T-cell (primary cell): ENCODE measurements at regions not wholly inside any gene's neighbourhood (a gene's known extent, or its start where the extent isn't known, plus 50 kb on each side); places are given as distances from the start of the nearest gene placed in this dataset.
"Not testable (repeated sequence)": the region's sequence is repeated elsewhere in the genome, so short reads cannot be mapped to it uniquely, and the experiment has no call there.

Source experiments
- ATAC-seq, 4 experiments: fragments of 200-7000 bp in 3 of 4; fragments of 150-1000 bp in 1 of 4; cut with Tn5 transposase; replicated peaks in 1 of 4; 1 replicate in 3 of 4; 2 replicates in 1 of 4; pipeline ENCODE4 v1.10.0; 2021; ENCODE audit warnings: moderate library complexity in 3 of 4, mild to moderate bottlenecking in 2 of 4, moderate number of reproducible peaks in 1 of 4
- CTCF ChIA-PET, 2 donors: fragments of 300-600 bp; sonication (Branson Sonifier 250); formaldehyde crosslinking; loops; one replicate each; lab custom pipeline; 2022; ENCODE audit warnings: antibody characterized with exemption in 2 of 2; lab: Charles Lee
- POLR2A ChIA-PET, 2 donors: fragments of 300-600 bp; sonication (Branson Sonifier 250); formaldehyde crosslinking; loops; one replicate each; lab custom pipeline; 2022; ENCODE audit warnings: antibody characterized with exemption in 2 of 2; lab: Charles Lee
- DNase-seq, 35 experiments: peaks; one replicate each; pipeline versions ENCODE4 v3.0.0 to v3.0.0-alpha.2; 2013 to 2023
- H3K27ac ChIP-seq: one replicate; pipeline ENCODE4 v1.5.1; 2013; ENCODE audit warnings: low read length
- H3K27me3 ChIP-seq, 2 experiments: replicated peaks in 1 of 2; 1 replicate in 1 of 2; 2 replicates in 1 of 2; pipeline versions ENCODE4 v1.6.1 to v1.7.0; 2013; ENCODE audit warnings: low read length in 1 of 2, mixed read lengths in 1 of 2; ENCODE audit not compliant: control insufficient read depth in 2 of 2, insufficient read depth in 2 of 2; ENCODE audit errors: extremely low read depth in 1 of 2
- H3K36me3 ChIP-seq, 2 donors: 1 replicate in 1 of 2; 2 replicates in 1 of 2; pipeline versions ENCODE4 v1.6.1 to v1.7.0; 2013; ENCODE audit warnings: low read length in 1 of 2; ENCODE audit not compliant: control insufficient read depth in 2 of 2, insufficient read depth in 1 of 2; ENCODE audit errors: extremely low read depth in 1 of 2
- H3K4me1 ChIP-seq, 2 experiments: 1 replicate in 1 of 2; 2 replicates in 1 of 2; pipeline versions ENCODE4 v1.6.1 to v1.7.0; 2013; ENCODE audit warnings: low read length in 2 of 2, mixed read lengths in 1 of 2; ENCODE audit not compliant: insufficient read depth in 2 of 2, control insufficient read depth in 1 of 2; ENCODE audit errors: extremely low read depth in 1 of 2
- H3K4me3 ChIP-seq, 2 donors: 1 replicate in 1 of 2; 2 replicates in 1 of 2; pipeline versions ENCODE4 v1.5.1 to v1.7.0; 2013; ENCODE audit warnings: mild to moderate bottlenecking in 2 of 2, low read length in 1 of 2, moderate library complexity in 1 of 2; ENCODE audit not compliant: control insufficient read depth in 1 of 2; ENCODE audit errors: extremely low read depth in 1 of 2
- H3K9me3 ChIP-seq: 2 replicates; pipeline ENCODE4 v1.7.0; 2013
- H3K27ac Mint-ChIP-seq, 2 donors: one replicate each; pipeline ENCODE4 v1.8.0; 2020 to 2021; ENCODE audit warnings: mild to moderate bottlenecking in 2 of 2, mixed read lengths in 2 of 2
- H3K27me3 Mint-ChIP-seq, 2 donors: one replicate each; pipeline ENCODE4 v1.8.0; 2021 to 2022; ENCODE audit warnings: mixed read lengths in 2 of 2
- H3K36me3 Mint-ChIP-seq: one replicate; pipeline ENCODE4 v1.8.0; 2021; ENCODE audit warnings: mixed read lengths
- H3K4me1 Mint-ChIP-seq, 3 donors: one replicate each; pipeline ENCODE4 v1.8.0; 2020 to 2022; ENCODE audit warnings: mixed read lengths in 3 of 3, mild to moderate bottlenecking in 1 of 3
- H3K4me3 Mint-ChIP-seq, 3 donors: one replicate each; pipeline ENCODE4 v1.8.0; 2020 to 2022; ENCODE audit warnings: mild to moderate bottlenecking in 3 of 3, mixed read lengths in 3 of 3, moderate library complexity in 3 of 3
- H3K9me3 Mint-ChIP-seq, 3 donors: one replicate each; pipeline ENCODE4 v1.8.0; 2020 to 2022; ENCODE audit warnings: mixed read lengths in 3 of 3
- WGBS: methylation state at CpG from one replicate; pipeline ENCODE4 v1.1.5; 2013; ENCODE audit warnings: missing lambda C conversion rate; ENCODE audit not compliant: insufficient coverage; 5-methylcytosine and 5-hydroxymethylcytosine counted together

DNA sequence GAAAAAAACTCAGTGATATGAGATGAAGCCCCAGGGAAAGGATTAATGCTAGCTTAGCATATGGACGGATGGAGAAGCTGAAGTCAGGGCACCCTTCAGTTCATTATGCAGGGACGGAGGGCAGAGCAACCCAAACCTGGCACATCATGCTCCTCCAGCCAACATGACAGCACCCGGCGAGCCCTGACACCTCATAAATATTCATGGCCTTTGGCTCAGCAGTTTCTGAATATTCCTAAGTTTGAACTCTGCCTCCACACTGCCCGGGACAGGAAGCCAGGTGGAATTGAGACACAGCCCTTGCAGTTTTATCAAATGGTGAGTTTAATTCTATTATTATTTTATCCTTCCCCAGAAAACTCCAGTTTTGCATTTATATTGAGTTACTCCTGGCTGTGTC, 87.3 kb upstream of the SH3BP4 start:
- no peak for ATAC-seq
- POLR2A ChIA-PET, result interaction anchor here in 1 of 2 donors (0.7 kb wide), 1 partner anchor 147 kb away, joined by 8 read pairs; no protein-coding TSS in a partner anchor
- H3K27ac Mint-ChIP-seq, result no peak overlapping the region
- CTCF ChIA-PET, result interaction anchor here in 1 of 2 donors (0.6 kb wide), 2 partner anchors 231 to 1564 kb away, joined by 3 read pairs; no protein-coding TSS in a partner anchor
- Histone ChIP-seq H3K9me3 (no peaks in the 10 kb centered on the region), H3K27me3 (peaks cover 0 to 3% of the 10 kb centered on the region in 2 experiments), H3K4me3 (no peak overlapping the region), H3K36me3 (no peaks in the 10 kb centered on the region), H3K4me1 (no peaks in the 10 kb centered on the region), H3K27ac (no peak overlapping the region)
- no peaks in the 10 kb centered on the region for H3K4me1 Mint-ChIP-seq
- peaks cover 0 to 4% (median 0%) of the 10 kb centered on the region in 3 donors for H3K9me3 Mint-ChIP-seq
- H3K27me3 Mint-ChIP-seq, result peaks cover 0 to 3% of the 10 kb centered on the region in 2 donors
- DNase-seq, result no peak
- no peak overlapping the region for H3K4me3 Mint-ChIP-seq
- WGBS, result 69% methylated on average over 3 of the region's 5 CpGs
- H3K36me3 Mint-ChIP-seq, result no peaks in the 10 kb centered on the region

DNA sequence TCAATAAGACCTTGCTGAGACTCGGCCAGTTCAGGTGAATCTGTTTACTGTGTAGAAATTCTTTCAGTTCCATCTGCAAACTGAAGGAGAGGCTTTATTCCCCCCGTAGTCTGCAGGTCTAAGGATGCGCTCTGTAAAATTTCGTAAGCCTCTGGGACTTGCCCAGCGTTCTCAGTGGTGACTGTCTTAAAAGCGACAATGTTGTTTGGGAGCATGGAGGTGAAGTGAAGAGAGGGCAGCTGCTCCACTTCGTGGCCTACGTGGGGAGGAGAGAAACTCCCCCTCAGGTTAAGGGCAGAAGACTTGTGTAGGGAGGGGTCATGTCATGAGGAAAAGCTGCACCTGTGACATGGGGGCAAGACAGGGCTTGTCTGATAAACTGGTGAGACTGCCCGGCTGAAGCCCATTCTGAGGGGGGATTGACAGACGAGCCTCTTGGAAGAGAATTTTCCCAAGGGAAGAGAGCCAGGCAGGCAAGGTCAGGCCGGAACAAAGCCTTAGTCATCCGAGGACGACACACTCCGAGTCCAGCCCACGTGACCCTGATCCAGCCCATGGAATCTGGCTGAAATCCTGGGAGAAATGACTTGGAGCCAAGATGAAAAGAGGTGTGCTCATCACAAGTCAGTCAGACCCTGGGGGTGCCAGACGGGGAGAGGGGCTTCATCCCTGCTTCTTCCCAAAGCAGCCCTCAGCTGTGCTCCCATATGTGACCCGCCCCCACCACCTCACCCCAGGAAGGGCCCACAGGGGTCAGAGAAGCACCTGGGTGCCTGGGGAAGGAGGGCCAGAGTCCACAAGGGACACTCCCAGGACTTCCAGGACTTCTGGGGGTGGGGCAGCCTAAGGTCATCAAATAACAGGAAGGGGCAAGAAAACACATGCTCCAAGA, 88.5 kb upstream of the SH3BP4 start:
- Mint-ChIP-seq H3K36me3 (no peaks in the 10 kb centered on the region), H3K4me3 (no peak overlapping the region), H3K27ac (no peak overlapping the region), H3K27me3 (peaks cover 0 to 1% of the 10 kb centered on the region in 2 donors), H3K4me1 (no peaks in the 10 kb centered on the region), H3K9me3 (peaks cover 0 to 4% (median 0%) of the 10 kb centered on the region in 3 donors)
- H3K4me3 ChIP-seq, result no peak overlapping the region
- no peak for DNase-seq
- CTCF ChIA-PET, result no interaction called here
- H3K36me3 ChIP-seq, result no peaks in the 10 kb centered on the region
- WGBS, result 88% methylated on average over 10 of the region's 17 CpGs
- POLR2A ChIA-PET, result no interaction called here
- no peaks in the 10 kb centered on the region for H3K9me3 ChIP-seq
- H3K27me3 ChIP-seq, result peaks cover 0 to 3% of the 10 kb centered on the region in 2 experiments
- ATAC-seq, result no peak
- H3K4me1 ChIP-seq, result no peaks in the 10 kb centered on the region
- H3K27ac ChIP-seq, result no peak overlapping the region

DNA sequence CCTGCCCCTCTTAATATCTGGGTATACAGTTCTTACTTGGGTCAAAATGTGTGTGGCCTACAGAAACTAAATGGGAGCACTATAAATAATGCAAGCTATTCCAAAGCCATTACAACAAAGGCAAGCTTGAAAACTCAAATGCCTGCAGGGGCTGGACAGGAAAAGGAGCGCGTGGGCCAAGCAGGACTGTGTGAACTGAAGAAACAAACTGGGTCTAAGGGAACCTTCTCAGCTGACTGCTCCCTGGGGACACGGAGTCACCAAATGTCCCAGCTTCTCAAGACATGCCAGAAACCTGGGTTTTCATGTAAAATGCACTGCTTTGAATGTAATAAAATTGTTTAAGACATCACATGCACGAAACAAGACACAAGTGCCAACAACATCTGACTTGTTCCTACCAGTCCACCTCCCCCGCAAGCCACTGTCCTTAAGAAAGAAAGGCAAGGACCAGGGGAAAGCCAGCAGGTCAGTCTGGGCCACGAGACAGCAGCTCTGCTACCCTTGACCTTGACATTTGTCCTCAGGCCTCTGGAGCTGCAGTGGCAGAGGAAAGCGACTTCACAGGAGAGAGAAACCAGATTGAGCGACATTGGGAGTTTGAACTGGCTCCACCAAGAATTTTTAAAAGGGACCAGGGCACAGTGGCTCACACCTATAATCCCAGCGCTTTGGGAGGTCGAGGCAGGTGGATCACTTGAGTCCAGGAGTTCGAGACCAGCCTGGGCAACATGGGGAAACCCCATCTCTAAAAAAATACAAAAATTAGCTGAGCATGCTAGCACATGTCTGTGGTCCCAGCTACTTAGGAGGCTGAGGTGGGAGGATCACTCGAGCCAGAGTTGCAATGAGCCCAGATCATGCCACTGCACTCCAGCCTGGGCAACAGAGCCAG, 89.7 kb upstream of the SH3BP4 start:
- Histone ChIP-seq H3K27ac (no peak overlapping the region), H3K36me3 (no peaks in the 10 kb centered on the region), H3K9me3 (no peaks in the 10 kb centered on the region), H3K4me3 (no peak overlapping the region), H3K27me3 (peaks cover 0 to 6% of the 10 kb centered on the region in 2 experiments), H3K4me1 (no peaks in the 10 kb centered on the region)
- Mint-ChIP-seq H3K9me3 (peaks cover 0 to 4% (median 0%) of the 10 kb centered on the region in 3 donors), H3K36me3 (no peaks in the 10 kb centered on the region), H3K4me3 (no peak overlapping the region), H3K4me1 (no peaks in the 10 kb centered on the region), H3K27ac (no peak overlapping the region), H3K27me3 (peaks cover 0 to 3% of the 10 kb centered on the region in 2 donors)
- CTCF ChIA-PET, result no interaction called here
- POLR2A ChIA-PET, result no interaction called here
- DNase-seq, result no peak
- no peak for ATAC-seq
- 72% methylated on average over 7 of the region's 12 CpGs for WGBS

DNA sequence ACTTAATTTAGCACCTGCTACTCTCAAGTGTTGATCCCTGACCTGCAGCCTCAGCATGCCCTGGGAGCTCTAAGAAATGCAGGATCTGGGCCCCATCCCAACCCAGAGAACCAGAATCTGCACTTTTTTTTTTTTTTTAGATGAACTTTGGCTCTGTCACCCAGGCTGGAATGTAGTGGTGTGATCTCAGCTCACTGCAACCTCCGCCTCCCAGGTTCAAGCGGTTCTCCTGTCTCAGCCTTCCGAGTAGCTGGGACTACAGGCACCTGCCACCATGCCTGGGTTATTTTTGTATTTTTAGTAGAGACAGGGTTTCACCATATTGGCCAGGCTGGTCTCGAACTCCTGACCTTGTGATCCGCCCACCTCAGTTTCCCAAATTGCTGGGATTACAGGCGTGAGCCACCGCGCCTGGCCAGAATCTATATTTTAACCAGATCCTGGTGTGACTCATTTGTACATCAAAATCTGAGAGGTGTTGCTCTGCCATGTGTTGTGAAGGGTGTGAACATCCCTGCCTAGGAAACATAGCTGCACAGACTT, 92.4 kb upstream of the SH3BP4 start:
- POLR2A ChIA-PET, result not testable (repeated sequence)

DNA sequence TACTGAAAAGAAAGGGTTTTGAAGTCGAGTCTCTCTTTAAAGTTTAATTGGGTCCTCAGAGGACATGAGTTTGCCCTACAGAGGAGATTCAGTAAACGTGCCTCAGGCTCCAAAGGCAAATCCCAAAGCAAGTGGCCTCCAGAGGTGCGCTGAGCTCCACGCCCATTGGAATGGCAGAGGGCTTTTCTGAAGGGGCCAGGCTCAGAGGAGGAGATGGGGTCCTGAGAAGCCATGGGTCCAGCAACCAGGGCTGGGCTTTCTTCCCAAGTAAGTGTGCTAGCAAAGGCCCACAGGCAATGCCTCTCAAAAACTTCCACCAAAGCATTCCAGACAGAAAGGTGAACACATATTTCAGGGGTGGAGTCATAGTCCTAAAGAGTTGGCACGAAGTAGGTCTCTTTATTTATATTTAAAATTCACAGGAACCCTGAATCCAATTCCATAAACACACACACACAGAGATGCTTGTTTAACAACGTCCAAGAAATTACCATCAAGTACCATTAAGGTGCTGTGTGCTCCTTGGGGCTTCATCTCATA, 93.0 kb upstream of the SH3BP4 start:
- H3K9me3 Mint-ChIP-seq, result peaks cover 0 to 5% (median 0%) of the 10 kb centered on the region in 3 donors
- no peaks in the 10 kb centered on the region for H3K36me3 Mint-ChIP-seq
- CTCF ChIA-PET, result no interaction called here
- H3K36me3 ChIP-seq, result no peaks in the 10 kb centered on the region
- no peak overlapping the region for H3K4me3 ChIP-seq
- H3K27ac ChIP-seq, result no peak overlapping the region
- H3K4me1 Mint-ChIP-seq, result no peaks in the 10 kb centered on the region
- DNase-seq (no peak), ATAC-seq (no peak)
- no peaks in the 10 kb centered on the region for H3K9me3 ChIP-seq
- no peak overlapping the region for H3K4me3 Mint-ChIP-seq
- no peaks in the 10 kb centered on the region for H3K4me1 ChIP-seq
- WGBS, result 69% methylated on average over 5 of the region's 6 CpGs
- H3K27ac Mint-ChIP-seq, result no peak overlapping the region
- H3K27me3 ChIP-seq, result peaks cover 0 to 8% of the 10 kb centered on the region in 2 experiments
- peaks cover 5 to 8% of the 10 kb centered on the region in 2 donors for H3K27me3 Mint-ChIP-seq
- POLR2A ChIA-PET, result no interaction called here

More for the DNA sequence above, 92.4 kb upstream of the SH3BP4 start:
- H3K27ac Mint-ChIP-seq, H3K4me3 Mint-ChIP-seq, H3K4me3 ChIP-seq, H3K4me1 Mint-ChIP-seq, H3K27ac ChIP-seq, H3K36me3 ChIP-seq, H3K4me1 ChIP-seq, ATAC-seq, CTCF ChIA-PET, H3K9me3 Mint-ChIP-seq, H3K27me3 ChIP-seq, H3K9me3 ChIP-seq, H3K36me3 Mint-ChIP-seq, H3K27me3 Mint-ChIP-seq, DNase-seq: not testable (repeated sequence)
- 85% methylated on average over 7 of the region's 8 CpGs for WGBS

DNA sequence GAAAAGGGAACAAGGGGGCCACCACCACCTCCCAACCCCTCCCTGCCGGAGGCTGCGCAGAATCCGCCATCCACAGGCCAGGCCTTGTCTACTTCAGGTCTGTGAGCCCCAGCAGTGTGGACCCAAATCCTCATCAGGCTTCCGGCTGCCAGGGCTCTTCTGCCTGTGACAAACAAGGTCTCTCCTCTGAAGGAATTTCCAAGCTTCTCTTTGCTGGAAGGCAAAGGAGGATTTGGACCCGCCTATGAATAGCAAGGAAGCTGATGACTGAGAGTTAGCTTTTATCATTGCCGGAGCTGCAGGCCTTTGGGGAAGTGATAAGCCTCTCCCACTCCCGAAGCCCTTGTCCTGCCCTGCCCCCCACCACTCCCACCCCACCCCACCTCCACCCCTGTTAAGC, 93.7 kb upstream of the SH3BP4 start:
- no peaks in the 10 kb centered on the region for H3K9me3 ChIP-seq
- H3K9me3 Mint-ChIP-seq, result peaks cover 0 to 5% (median 0%) of the 10 kb centered on the region in 3 donors
- no peaks in the 10 kb centered on the region for H3K36me3 ChIP-seq
- POLR2A ChIA-PET, result no interaction called here
- peaks cover 6 to 8% of the 10 kb centered on the region in 2 donors for H3K27me3 Mint-ChIP-seq
- CTCF ChIA-PET, result no interaction called here
- H3K4me3 Mint-ChIP-seq, result no peak overlapping the region
- no peak overlapping the region for H3K4me3 ChIP-seq
- DNase-seq (no peak), ATAC-seq (no peak)
- H3K27ac ChIP-seq, result no peak overlapping the region
- peaks cover 0 to 7% of the 10 kb centered on the region in 2 experiments for H3K27me3 ChIP-seq
- H3K4me1 ChIP-seq, result no peaks in the 10 kb centered on the region
- 96% methylated on average over 4 of the region's 7 CpGs for WGBS
- no peaks in the 10 kb centered on the region for H3K36me3 Mint-ChIP-seq
- no peak overlapping the region for H3K27ac Mint-ChIP-seq
- H3K4me1 Mint-ChIP-seq, result no peaks in the 10 kb centered on the region
